Activated CD8-positive, alpha-beta T cell treated with anti-CD3 and anti-CD28 coated beads for 36 hours (primary cell): ENCODE measurements at regions not wholly inside any gene's neighbourhood (a gene's known extent, or its start where the extent isn't known, plus 50 kb on each side); places are given as distances from the start of the nearest gene placed in this dataset.

Source experiments
- ATAC-seq: fragments of 200-7000 bp; cut with Tn5 transposase; one replicate; pipeline ENCODE4 v1.10.0; 2021; ENCODE audit warnings: mild to moderate bottlenecking, moderate library complexity
- CTCF ChIA-PET: fragments of 350-600 bp; sonication (Branson Sonifier 250); formaldehyde crosslinking; loops from one replicate; lab custom pipeline; 2021; ENCODE audit warnings: antibody characterized with exemption; lab: Charles Lee
- POLR2A ChIA-PET: fragments of 350-600 bp; sonication (Branson Sonifier 250); formaldehyde crosslinking; loops from one replicate; lab custom pipeline; 2021; ENCODE audit warnings: antibody characterized with exemption; lab: Charles Lee
- DNase-seq: peaks from one replicate; pipeline ENCODE4 v3.0.0-alpha.2; 2020
- H3K27ac Mint-ChIP-seq: one replicate; pipeline ENCODE4 v1.8.0; 2021; ENCODE audit warnings: mild to moderate bottlenecking, mixed read lengths
- H3K27me3 Mint-ChIP-seq: one replicate; pipeline ENCODE4 v1.8.0; 2021; ENCODE audit warnings: mixed read lengths
- H3K36me3 Mint-ChIP-seq: one replicate; pipeline ENCODE4 v1.8.0; 2021; ENCODE audit warnings: low read depth, mixed read lengths
- H3K4me1 Mint-ChIP-seq: one replicate; pipeline ENCODE4 v1.8.0; 2021; ENCODE audit warnings: low read depth, mixed read lengths
- H3K4me3 Mint-ChIP-seq: one replicate; pipeline ENCODE4 v1.8.0; 2021; ENCODE audit warnings: mild to moderate bottlenecking, moderate library complexity, mixed read lengths
- H3K9me3 Mint-ChIP-seq: one replicate; pipeline ENCODE4 v1.8.0; 2021; ENCODE audit warnings: mixed read lengths
- intact Hi-C: fragments of 100-400 bp; cut with micrococcal nuclease; formaldehyde crosslinking; loops from one replicate; pipeline ENCODE4 v1.10.0; 2022
- TF ChIP-seq, protein P1 (sequence below): fragments of 200-600 bp; IDR thresholded peaks from one replicate; pipeline ENCODE4 v1.8.0; 2022; ENCODE audit warnings: antibody characterized with exemption, mild to moderate bottlenecking

- ChIA-PET CTCF (no interaction called here), POLR2A (no interaction called here)
- TF ChIP-seq, protein P1, sequence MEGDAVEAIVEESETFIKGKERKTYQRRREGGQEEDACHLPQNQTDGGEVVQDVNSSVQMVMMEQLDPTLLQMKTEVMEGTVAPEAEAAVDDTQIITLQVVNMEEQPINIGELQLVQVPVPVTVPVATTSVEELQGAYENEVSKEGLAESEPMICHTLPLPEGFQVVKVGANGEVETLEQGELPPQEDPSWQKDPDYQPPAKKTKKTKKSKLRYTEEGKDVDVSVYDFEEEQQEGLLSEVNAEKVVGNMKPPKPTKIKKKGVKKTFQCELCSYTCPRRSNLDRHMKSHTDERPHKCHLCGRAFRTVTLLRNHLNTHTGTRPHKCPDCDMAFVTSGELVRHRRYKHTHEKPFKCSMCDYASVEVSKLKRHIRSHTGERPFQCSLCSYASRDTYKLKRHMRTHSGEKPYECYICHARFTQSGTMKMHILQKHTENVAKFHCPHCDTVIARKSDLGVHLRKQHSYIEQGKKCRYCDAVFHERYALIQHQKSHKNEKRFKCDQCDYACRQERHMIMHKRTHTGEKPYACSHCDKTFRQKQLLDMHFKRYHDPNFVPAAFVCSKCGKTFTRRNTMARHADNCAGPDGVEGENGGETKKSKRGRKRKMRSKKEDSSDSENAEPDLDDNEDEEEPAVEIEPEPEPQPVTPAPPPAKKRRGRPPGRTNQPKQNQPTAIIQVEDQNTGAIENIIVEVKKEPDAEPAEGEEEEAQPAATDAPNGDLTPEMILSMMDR = no peak
- ATAC-seq (no peak), DNase-seq (no peak)
- Mint-ChIP-seq H3K4me1 (no peaks in the 10 kb centered on the region), H3K9me3 (peaks cover 8% of the 10 kb centered on the region), H3K27me3 (no peaks in the 10 kb centered on the region), H3K27ac (no peak overlapping the region), H3K4me3 (no peak overlapping the region), H3K36me3 (no peaks in the 10 kb centered on the region)
- intact Hi-C loops = no loop called here
Observed at GRCh38 chr18:40577981-40578365, 1377.1 kb upstream of the PIK3C3 start.

GRCh38 chr18:40577239-40577980 lies 1377.6 kb upstream of the PIK3C3 start:
- DNase-seq (no peak), ATAC-seq (no peak)
- intact Hi-C loops = no loop called here
- Mint-ChIP-seq H3K36me3 (no peaks in the 10 kb centered on the region), H3K4me3 (no peak overlapping the region), H3K9me3 (peaks cover 8% of the 10 kb centered on the region), H3K27me3 (no peaks in the 10 kb centered on the region), H3K27ac (no peak overlapping the region), H3K4me1 (no peaks in the 10 kb centered on the region)
- POLR2A ChIA-PET = no interaction called here
- TF ChIP-seq, protein P1 = no peak
- CTCF ChIA-PET = no interaction called here

GRCh38 chr18:40576507-40577115 lies 1378.4 kb upstream of the PIK3C3 start:
- no peaks in the 10 kb centered on the region for H3K27me3 Mint-ChIP-seq
- H3K4me1 Mint-ChIP-seq = no peaks in the 10 kb centered on the region
- H3K4me3 Mint-ChIP-seq = no peak overlapping the region
- TF ChIP-seq, protein P1 = no peak
- ChIA-PET CTCF (no interaction called here), POLR2A (interaction anchor here (0.6 kb wide), 1 partner anchor 659 kb away, joined by 3 read pairs; no protein-coding TSS in a partner anchor)
- ATAC-seq (no peak), DNase-seq (no peak)
- no peak overlapping the region for H3K27ac Mint-ChIP-seq
- peaks cover 8% of the 10 kb centered on the region for H3K9me3 Mint-ChIP-seq
- no peaks in the 10 kb centered on the region for H3K36me3 Mint-ChIP-seq
- intact Hi-C loops = no loop called here

DNA sequence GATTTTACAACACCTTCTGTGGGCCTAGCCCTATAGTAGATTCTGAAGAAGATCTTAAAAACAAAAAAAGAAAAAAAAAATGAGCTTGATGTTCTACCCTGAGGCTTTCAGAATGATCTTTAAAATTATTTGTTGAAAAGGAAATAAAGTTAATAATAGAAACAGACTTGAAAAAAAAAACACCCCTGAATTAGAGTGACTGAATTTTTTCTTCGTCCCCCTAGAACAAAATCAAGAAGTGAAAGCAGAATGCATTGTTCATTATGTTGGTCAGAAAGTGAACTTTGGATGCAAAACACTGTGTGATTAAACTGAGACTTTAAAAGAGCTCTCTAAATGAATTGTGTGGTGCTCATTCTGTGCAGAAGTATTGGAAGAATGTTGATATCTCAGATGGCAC lies 1384.4 kb upstream of the PIK3C3 start:
- ATAC-seq = no peak
- CTCF ChIA-PET = no interaction called here
- TF ChIP-seq, protein P1 = no peak
- Mint-ChIP-seq H3K27ac (no peak overlapping the region), H3K4me1 (no peaks in the 10 kb centered on the region), H3K27me3 (no peaks in the 10 kb centered on the region), H3K36me3 (no peaks in the 10 kb centered on the region), H3K4me3 (no peak overlapping the region), H3K9me3 (peaks cover 12% of the 10 kb centered on the region)
- intact Hi-C loops = no loop called here
- DNase-seq = no peak
- POLR2A ChIA-PET = no interaction called here

DNA sequence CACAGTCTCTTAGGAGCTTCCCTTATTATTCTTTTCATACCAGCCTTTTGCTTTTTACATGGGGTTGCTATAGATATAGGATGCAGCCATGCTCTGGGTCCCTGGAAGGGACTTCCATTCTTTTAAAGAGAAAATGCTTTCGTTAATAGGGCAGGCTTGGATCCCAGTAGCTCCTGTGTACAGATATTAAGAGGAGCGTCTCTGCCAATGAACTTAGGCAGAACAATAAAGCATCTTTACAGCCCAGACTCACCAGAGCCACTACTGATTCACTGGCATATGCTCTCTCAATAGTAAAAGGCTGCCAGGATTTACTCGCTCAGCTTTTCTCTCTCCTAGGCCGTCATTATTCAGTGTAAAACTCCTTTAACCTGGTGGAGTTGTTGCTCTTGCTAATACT lies 1385.4 kb upstream of the PIK3C3 start:
- Mint-ChIP-seq H3K4me1 (no peaks in the 10 kb centered on the region), H3K36me3 (no peaks in the 10 kb centered on the region), H3K4me3 (no peak overlapping the region), H3K27ac (no peak overlapping the region), H3K9me3 (peaks cover 12% of the 10 kb centered on the region), H3K27me3 (no peaks in the 10 kb centered on the region)
- ATAC-seq = no peak
- CTCF ChIA-PET = no interaction called here
- no peak for DNase-seq
- POLR2A ChIA-PET = no interaction called here
- intact Hi-C loops = no loop called here
- TF ChIP-seq, protein P1 = no peak
